Astrocyte of the spinal cord (primary cell): ENCODE measurements at regions not wholly inside any gene's neighbourhood (a gene's known extent, or its start where the extent isn't known, plus 50 kb on each side); places are given as distances from the start of the nearest gene placed in this dataset.

ENCODE experiments used
- DNase-seq: peaks from one replicate; pipeline ENCODE4 v3.0.0; 2011; ENCODE audit warnings: low read depth, low spot score
- H3K4me3 ChIP-seq: 2 replicates; pipeline ENCODE4 v1.5.1; 2011; ENCODE audit warnings: low read depth, mild to moderate bottlenecking, low read length, moderate library complexity
- in situ Hi-C: cut with HindIII; loops from 2 replicates; pipeline ENCODE4 v1.10.0; 2017; ENCODE audit warnings: low sequenced_read_pairs
- TF ChIP-seq, protein P1 (sequence below): IDR thresholded peaks from 2 replicates; pipeline ENCODE4 v1.5.1; 2012; ENCODE audit warnings: low read depth, mild to moderate bottlenecking, low read length, inconsistent platforms

DNA sequence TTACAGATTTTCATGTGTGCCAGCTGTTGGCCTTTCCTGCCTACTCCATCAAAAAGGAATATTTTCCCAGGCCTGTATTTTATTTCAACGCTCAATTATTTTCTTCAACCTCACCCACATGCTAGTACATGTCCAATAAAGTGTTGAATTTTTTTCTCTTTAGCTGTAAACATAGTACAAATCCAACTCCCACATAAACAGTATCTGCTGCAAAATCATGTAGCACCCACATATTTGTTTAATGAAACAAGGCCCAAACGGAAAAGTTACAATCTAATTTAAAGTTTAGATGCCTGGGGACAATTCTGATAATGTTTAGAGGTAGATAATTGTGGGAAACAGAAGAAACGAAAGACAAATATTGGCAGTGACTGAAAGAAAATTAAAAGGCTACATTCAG, 275.4 kb upstream of the ACVR2A start:
- no peak overlapping the region for H3K4me3 ChIP-seq
- in situ Hi-C loops: no loop called here
- TF ChIP-seq, protein P1, sequence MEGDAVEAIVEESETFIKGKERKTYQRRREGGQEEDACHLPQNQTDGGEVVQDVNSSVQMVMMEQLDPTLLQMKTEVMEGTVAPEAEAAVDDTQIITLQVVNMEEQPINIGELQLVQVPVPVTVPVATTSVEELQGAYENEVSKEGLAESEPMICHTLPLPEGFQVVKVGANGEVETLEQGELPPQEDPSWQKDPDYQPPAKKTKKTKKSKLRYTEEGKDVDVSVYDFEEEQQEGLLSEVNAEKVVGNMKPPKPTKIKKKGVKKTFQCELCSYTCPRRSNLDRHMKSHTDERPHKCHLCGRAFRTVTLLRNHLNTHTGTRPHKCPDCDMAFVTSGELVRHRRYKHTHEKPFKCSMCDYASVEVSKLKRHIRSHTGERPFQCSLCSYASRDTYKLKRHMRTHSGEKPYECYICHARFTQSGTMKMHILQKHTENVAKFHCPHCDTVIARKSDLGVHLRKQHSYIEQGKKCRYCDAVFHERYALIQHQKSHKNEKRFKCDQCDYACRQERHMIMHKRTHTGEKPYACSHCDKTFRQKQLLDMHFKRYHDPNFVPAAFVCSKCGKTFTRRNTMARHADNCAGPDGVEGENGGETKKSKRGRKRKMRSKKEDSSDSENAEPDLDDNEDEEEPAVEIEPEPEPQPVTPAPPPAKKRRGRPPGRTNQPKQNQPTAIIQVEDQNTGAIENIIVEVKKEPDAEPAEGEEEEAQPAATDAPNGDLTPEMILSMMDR: no peak
- no peak for DNase-seq

DNA sequence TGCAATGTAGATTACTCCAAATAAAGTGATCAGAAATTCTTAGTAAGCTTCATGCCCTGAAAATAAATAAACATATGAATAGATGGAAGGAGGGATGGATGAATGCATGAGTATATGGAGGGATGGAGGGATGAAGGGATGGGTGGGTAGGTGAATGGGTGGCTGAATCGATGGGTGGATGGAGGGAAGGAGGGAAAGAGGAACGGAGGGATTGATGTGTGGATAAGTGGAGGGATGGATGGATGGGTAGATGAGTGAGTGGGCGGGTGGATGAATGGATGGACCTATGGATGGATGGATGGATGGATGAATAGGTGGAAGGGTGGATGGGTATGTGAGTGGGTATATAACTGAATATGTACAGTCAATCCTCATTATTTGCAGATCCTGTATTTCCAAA, 276.7 kb upstream of the ACVR2A start:
- DNase-seq: no peak
- H3K4me3 ChIP-seq: no peak overlapping the region
- in situ Hi-C loops: no loop called here
- TF ChIP-seq, protein P1: no peak

DNA sequence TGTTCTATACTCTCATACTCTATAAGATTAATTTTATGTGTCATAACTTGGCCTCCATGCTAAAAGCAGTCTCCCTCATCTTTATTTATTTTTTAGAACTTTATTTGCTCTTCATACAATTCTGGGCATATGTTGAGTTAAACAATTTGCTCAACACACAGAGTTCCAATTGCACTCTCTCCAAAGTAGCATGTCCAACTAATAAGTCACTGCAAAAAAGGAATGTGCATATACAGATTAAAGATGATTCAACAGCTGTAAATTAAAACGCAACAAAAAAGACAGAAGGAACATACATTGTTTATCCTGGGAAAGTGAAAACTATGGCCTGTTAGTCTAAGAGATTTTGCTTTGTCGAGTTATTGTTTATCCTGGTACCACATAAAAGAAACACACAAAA, 277.7 kb upstream of the ACVR2A start:
- TF ChIP-seq, protein P1: no peak
- DNase-seq: no peak
- H3K4me3 ChIP-seq: no peak overlapping the region
- in situ Hi-C loops: no loop called here

DNA sequence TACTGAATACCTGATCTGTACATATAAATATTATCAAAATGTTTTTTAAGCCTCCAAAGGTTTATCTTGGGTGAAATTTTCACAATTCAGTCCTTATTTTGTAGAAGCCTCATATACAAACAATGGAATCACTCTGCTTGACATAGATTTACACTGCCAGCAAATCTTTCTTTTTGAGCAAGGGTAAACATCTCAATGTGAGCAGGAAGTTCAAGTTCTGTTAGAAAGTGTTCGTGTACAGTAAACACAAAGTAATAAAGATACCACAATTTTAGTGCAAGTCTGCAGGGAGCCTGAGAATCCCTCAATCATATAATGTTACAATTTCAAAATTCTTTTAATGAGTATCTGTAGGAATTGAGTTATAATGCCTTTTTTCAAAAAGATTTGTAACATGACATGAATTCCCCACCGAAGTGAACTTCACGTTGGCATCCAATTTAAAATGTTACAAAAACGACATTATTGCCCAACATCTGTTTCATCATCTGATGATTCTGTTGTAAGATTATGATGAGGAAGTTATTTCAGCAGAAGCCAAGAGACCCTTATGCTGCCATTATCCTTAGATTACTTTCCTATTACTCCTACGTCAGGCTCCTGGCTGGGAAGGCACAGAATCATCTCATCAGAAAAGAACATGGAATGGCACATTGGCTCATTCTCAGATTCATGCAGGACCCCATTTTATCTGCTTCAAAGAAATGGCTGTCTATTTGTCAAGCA, 283.9 kb upstream of the ACVR2A start:
- in situ Hi-C loops: no loop called here
- TF ChIP-seq, protein P1: no peak
- H3K4me3 ChIP-seq: no peak overlapping the region
- no peak for DNase-seq

DNA sequence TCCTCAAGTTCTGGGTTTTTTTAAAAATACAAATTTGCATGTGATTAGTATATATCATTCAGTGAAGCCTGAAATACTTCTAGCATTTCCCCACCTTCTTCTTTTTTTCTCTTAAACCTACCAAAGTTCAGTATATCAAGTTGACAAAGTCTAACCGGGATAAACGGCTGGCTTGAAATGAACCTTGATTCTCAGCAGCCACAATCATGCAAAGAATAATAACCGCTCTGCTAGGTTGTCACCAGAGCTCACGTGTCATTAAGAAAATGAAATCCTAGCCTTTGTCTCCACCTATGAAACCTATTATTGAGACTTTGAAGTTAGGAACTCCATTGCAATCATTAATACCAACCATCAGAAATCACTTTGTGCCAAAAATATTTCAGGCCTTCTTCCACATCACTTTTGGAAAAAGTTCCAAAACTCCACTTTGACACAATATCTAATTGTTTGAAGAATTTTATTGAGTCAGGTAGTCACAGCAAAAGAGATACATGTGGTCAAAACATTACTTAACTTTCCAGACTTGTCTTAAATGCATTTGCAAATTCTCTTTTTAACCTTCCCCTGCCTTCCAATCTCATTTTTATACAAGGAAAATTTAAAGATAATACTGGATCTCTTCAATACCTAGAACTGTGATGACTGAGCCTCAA, 285.6 kb upstream of the ACVR2A start:
- in situ Hi-C loops: no loop called here
- no peak overlapping the region for H3K4me3 ChIP-seq
- TF ChIP-seq, protein P1: no peak
- no peak for DNase-seq

DNA sequence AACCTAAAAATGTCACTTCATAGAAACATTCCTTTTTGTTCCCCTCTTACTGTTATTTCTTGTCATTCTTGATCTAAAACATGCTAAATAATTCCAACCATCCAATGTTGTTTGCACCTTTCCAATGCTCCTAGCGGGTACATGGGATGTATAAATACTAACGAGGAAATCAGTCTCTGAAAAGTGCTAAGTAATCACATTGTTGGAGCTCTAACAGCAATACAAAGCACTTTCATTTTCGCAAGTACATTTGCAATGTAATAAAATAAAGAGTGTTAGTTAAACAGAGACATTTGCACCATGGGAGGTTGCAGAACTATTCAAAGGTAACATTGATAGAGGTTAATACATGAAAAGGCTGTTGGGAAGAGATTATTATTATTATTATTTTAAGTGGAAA, 286.2 kb upstream of the ACVR2A start:
- H3K4me3 ChIP-seq: no peak overlapping the region
- in situ Hi-C loops: no loop called here
- TF ChIP-seq, protein P1: no peak
- no peak for DNase-seq
